ENCODE measurements at regions not wholly inside any gene's neighbourhood (a gene's known extent, or its start where the extent isn't known, plus 50 kb on each side); places are given as distances from the start of the nearest gene placed in this dataset.

- Histone ChIP-seq H3K27me3 (ENCODE audit: control insufficient read depth in 2 of 2, insufficient read depth in 2 of 2, low read length in 2 of 2) (peaks cover 0 to 4% of the 10 kb centered on the region in 2 donors), H3K9ac (ENCODE audit: low read depth in 1 of 2, low read length in 2 of 2) (no peak overlapping the region), H3K4me1 (ENCODE audit: control insufficient read depth in 2 of 2, insufficient read depth in 2 of 2, low read length in 2 of 2) (no peaks in the 10 kb centered on the region), H3K27ac (ENCODE audit: low read depth in 2 of 2, low read length in 2 of 2) (peak overlapping the region in 1 of 2 donors; percentile 9), H3K9me3 (ENCODE audit: control insufficient read depth in 2 of 2, low read length in 2 of 2) (no peaks in the 10 kb centered on the region), H3K36me3 (ENCODE audit: control insufficient read depth in 2 of 2, insufficient read depth in 2 of 2, low read length in 2 of 2) (no peaks in the 10 kb centered on the region), H3K4me3 (ENCODE audit: low read length in 2 of 2) (no peak overlapping the region)
Measured at GRCh38 chr1:43057567-43057966, 98.9 kb upstream of the SLC2A1 start.

GRCh38 chr1:43056981-43057391 lies 98.3 kb upstream of the SLC2A1 start:
- Histone ChIP-seq H3K27ac (ENCODE audit: low read depth in 2 of 2, low read length in 2 of 2) (peak overlapping the region in 1 of 2 donors; percentile 9), H3K9ac (ENCODE audit: low read depth in 1 of 2, low read length in 2 of 2) (no peak overlapping the region), H3K4me3 (ENCODE audit: low read length in 2 of 2) (no peak overlapping the region), H3K36me3 (ENCODE audit: control insufficient read depth in 2 of 2, insufficient read depth in 2 of 2, low read length in 2 of 2) (no peaks in the 10 kb centered on the region), H3K4me1 (ENCODE audit: control insufficient read depth in 2 of 2, insufficient read depth in 2 of 2, low read length in 2 of 2) (no peaks in the 10 kb centered on the region), H3K27me3 (ENCODE audit: control insufficient read depth in 2 of 2, insufficient read depth in 2 of 2, low read length in 2 of 2) (peaks cover 0 to 4% of the 10 kb centered on the region in 2 donors), H3K9me3 (ENCODE audit: control insufficient read depth in 2 of 2, low read length in 2 of 2) (no peaks in the 10 kb centered on the region)

DNA sequence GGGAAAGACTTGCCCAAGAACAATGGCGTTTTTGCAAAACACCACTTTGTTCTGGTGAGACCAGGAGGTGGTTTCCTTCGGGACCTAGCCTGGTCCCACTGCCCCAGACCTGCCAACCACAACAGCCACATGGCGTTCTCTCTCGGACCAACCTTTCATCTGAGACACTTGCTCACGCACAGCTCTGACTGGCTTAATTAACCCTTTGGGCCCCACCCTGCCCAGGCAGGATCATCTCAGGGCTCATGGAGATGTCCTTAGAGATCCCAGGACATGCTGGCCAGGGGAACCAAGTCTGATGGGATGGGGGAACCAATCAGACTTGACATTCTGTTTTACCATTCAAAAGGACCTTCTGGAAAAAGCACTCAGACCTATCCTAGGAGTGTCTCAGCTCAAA lies 97.8 kb upstream of the SLC2A1 start:
- Histone ChIP-seq H3K4me1 (ENCODE audit: control insufficient read depth in 2 of 2, insufficient read depth in 2 of 2, low read length in 2 of 2) (no peaks in the 10 kb centered on the region), H3K27me3 (ENCODE audit: control insufficient read depth in 2 of 2, insufficient read depth in 2 of 2, low read length in 2 of 2) (peaks cover 0 to 4% of the 10 kb centered on the region in 2 donors), H3K9ac (ENCODE audit: low read depth in 1 of 2, low read length in 2 of 2) (no peak overlapping the region), H3K36me3 (ENCODE audit: control insufficient read depth in 2 of 2, insufficient read depth in 2 of 2, low read length in 2 of 2) (no peaks in the 10 kb centered on the region), H3K9me3 (ENCODE audit: control insufficient read depth in 2 of 2, low read length in 2 of 2) (no peaks in the 10 kb centered on the region), H3K27ac (ENCODE audit: low read depth in 2 of 2, low read length in 2 of 2) (no peak overlapping the region), H3K4me3 (ENCODE audit: low read length in 2 of 2) (no peak overlapping the region)

DNA sequence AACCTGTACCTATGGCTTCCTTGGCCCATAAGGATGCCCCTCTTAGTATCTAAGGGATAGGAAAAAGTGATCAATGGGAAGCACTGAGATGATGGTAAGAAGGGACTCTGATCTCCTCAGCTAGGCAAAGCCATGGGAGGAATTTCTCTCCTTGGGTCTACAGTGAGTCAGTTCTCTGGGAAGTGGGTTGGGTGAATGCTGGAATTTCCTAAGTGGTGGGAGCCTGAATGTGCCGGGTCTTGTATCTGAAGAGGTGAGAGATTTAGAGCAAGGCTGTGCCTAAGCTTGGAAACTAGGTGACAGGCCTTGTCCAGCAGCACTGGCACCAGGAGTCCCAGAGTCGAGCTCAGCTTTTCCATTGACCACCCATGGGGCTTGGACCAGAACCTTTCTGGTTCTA lies 96.3 kb upstream of the SLC2A1 start:
- no peak overlapping the region for H3K27ac ChIP-seq (ENCODE audit: low read depth in 2 of 2, low read length in 2 of 2)
- H3K27me3 ChIP-seq (ENCODE audit: control insufficient read depth in 2 of 2, insufficient read depth in 2 of 2, low read length in 2 of 2): peaks cover 0 to 4% of the 10 kb centered on the region in 2 donors
- no peak overlapping the region for H3K4me3 ChIP-seq (ENCODE audit: low read length in 2 of 2)
- H3K9ac ChIP-seq (ENCODE audit: low read depth in 1 of 2, low read length in 2 of 2): no peak overlapping the region
- no peaks in the 10 kb centered on the region for H3K9me3 ChIP-seq (ENCODE audit: control insufficient read depth in 2 of 2, low read length in 2 of 2)
- no peaks in the 10 kb centered on the region for H3K4me1 ChIP-seq (ENCODE audit: control insufficient read depth in 2 of 2, insufficient read depth in 2 of 2, low read length in 2 of 2)
- H3K36me3 ChIP-seq (ENCODE audit: control insufficient read depth in 2 of 2, insufficient read depth in 2 of 2, low read length in 2 of 2): no peaks in the 10 kb centered on the region

DNA sequence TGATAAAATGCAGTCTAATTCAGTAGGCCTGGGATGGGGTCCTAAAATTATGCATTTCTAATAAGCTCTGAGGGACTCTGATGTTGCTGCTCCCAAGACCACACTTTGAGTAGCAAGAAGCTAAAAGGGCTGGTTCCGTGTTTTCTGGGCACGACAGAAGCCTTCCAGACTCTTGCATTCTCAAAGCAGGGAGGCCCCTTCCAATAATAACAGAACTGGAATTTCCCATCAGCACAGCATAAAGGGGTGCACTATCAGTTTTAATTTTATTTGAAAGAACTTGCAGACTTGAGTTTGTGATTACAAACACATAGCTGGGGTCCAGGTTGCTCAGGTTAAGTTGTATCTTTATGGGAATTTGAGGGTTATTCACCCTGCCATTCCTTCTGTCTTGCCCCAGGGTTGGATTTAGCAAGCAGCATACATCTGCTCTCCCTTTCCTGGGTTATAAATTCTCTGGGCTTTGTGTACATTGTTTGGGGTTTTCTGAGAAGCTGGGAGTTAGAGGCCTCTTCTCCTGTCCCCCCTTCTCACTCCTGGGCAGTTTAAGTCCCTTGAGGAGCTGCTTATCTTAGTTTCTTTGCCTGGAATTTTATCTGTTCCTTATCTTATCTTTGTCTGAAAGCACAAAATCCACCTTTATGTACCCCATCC lies 94.2 kb upstream of the SLC2A1 start:
- H3K4me1 ChIP-seq (ENCODE audit: control insufficient read depth in 2 of 2, insufficient read depth in 2 of 2, low read length in 2 of 2): no peaks in the 10 kb centered on the region

DNA sequence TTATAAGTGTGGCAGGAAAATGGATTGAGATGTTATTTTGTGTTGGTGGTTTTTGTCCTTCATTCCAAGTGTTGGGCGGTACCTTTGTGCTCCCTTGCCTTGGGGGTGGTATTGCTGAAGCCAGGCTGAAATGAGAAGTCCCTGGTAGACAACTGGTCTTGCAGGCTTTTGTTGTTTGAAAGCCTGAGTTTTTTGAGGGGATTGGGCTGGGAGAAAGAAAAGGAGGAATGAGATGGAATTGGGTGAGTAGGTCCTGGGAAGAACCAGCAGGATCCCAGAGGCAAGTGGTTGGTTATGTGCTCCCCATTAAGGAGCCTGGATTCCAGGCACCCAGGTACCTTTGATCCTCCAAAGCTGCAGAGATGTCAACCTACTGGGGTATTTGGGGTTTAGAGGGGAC lies 93.7 kb upstream of the SLC2A1 start:
- no peaks in the 10 kb centered on the region for H3K27me3 ChIP-seq (ENCODE audit: control insufficient read depth in 2 of 2, insufficient read depth in 2 of 2, low read length in 2 of 2)
- no peak overlapping the region for H3K4me3 ChIP-seq (ENCODE audit: low read length in 2 of 2)
- H3K36me3 ChIP-seq (ENCODE audit: control insufficient read depth in 2 of 2, insufficient read depth in 2 of 2, low read length in 2 of 2): no peaks in the 10 kb centered on the region
- H3K4me1 ChIP-seq (ENCODE audit: control insufficient read depth in 2 of 2, insufficient read depth in 2 of 2, low read length in 2 of 2): no peaks in the 10 kb centered on the region
- no peak overlapping the region for H3K27ac ChIP-seq (ENCODE audit: low read depth in 2 of 2, low read length in 2 of 2)
- no peak overlapping the region for H3K9ac ChIP-seq (ENCODE audit: low read depth in 1 of 2, low read length in 2 of 2)
- H3K9me3 ChIP-seq (ENCODE audit: control insufficient read depth in 2 of 2, low read length in 2 of 2): no peaks in the 10 kb centered on the region

More for the DNA sequence above, 94.2 kb upstream of the SLC2A1 start:
- no peak overlapping the region for H3K9ac ChIP-seq (ENCODE audit: low read depth in 1 of 2, low read length in 2 of 2)
- H3K27ac ChIP-seq (ENCODE audit: low read depth in 2 of 2, low read length in 2 of 2): no peak overlapping the region
- H3K27me3 ChIP-seq (ENCODE audit: control insufficient read depth in 2 of 2, insufficient read depth in 2 of 2, low read length in 2 of 2): no peaks in the 10 kb centered on the region
- no peak overlapping the region for H3K4me3 ChIP-seq (ENCODE audit: low read length in 2 of 2)
- H3K36me3 ChIP-seq (ENCODE audit: control insufficient read depth in 2 of 2, insufficient read depth in 2 of 2, low read length in 2 of 2): no peaks in the 10 kb centered on the region
- no peaks in the 10 kb centered on the region for H3K9me3 ChIP-seq (ENCODE audit: control insufficient read depth in 2 of 2, low read length in 2 of 2)

GRCh38 chr1:43049481-43049880 lies 90.8 kb upstream of the SLC2A1 start:
- H3K27ac ChIP-seq (ENCODE audit: low read depth in 2 of 2, low read length in 2 of 2): no peak overlapping the region
- no peak overlapping the region for H3K9ac ChIP-seq (ENCODE audit: low read depth in 1 of 2, low read length in 2 of 2)
- no peaks in the 10 kb centered on the region for H3K36me3 ChIP-seq (ENCODE audit: control insufficient read depth in 2 of 2, insufficient read depth in 2 of 2, low read length in 2 of 2)
- no peak overlapping the region for H3K4me3 ChIP-seq (ENCODE audit: low read length in 2 of 2)
- H3K4me1 ChIP-seq (ENCODE audit: control insufficient read depth in 2 of 2, insufficient read depth in 2 of 2, low read length in 2 of 2): no peaks in the 10 kb centered on the region
- H3K27me3 ChIP-seq (ENCODE audit: control insufficient read depth in 2 of 2, insufficient read depth in 2 of 2, low read length in 2 of 2): no peaks in the 10 kb centered on the region
- no peaks in the 10 kb centered on the region for H3K9me3 ChIP-seq (ENCODE audit: control insufficient read depth in 2 of 2, low read length in 2 of 2)

DNA sequence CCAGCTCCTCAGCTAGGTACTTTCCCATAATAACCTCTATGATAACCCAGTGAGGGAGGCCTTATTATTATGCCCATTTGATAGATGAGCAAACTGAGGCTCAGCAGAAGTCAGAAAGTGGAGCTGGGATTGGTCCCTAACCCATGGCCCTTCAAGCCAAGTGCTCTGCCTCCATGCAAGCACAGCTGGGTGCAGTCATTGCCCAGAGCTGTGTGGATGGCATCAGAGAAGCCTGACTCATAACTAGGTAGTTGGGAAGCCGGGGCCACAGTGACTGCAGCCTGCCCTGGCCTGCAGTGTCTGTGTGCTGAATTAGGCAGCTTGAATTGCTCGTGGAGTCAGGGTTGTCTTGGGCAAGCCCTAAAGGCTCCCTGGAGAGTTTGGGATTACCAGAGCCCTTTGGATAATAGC lies 89.9 kb upstream of the SLC2A1 start:
- Histone ChIP-seq H3K27ac (ENCODE audit: low read depth in 2 of 2, low read length in 2 of 2) (no peak overlapping the region), H3K36me3 (ENCODE audit: control insufficient read depth in 2 of 2, insufficient read depth in 2 of 2, low read length in 2 of 2) (no peaks in the 10 kb centered on the region), H3K9ac (ENCODE audit: low read depth in 1 of 2, low read length in 2 of 2) (no peak overlapping the region), H3K4me3 (ENCODE audit: low read length in 2 of 2) (no peak overlapping the region), H3K27me3 (ENCODE audit: control insufficient read depth in 2 of 2, insufficient read depth in 2 of 2, low read length in 2 of 2) (no peaks in the 10 kb centered on the region), H3K4me1 (ENCODE audit: control insufficient read depth in 2 of 2, insufficient read depth in 2 of 2, low read length in 2 of 2) (no peaks in the 10 kb centered on the region), H3K9me3 (ENCODE audit: control insufficient read depth in 2 of 2, low read length in 2 of 2) (no peaks in the 10 kb centered on the region)

GRCh38 chr1:43047135-43047534 lies 88.5 kb upstream of the SLC2A1 start:
- no peak overlapping the region for H3K4me3 ChIP-seq (ENCODE audit: low read length in 2 of 2)
- H3K27me3 ChIP-seq (ENCODE audit: control insufficient read depth in 2 of 2, insufficient read depth in 2 of 2, low read length in 2 of 2): no peaks in the 10 kb centered on the region
- no peaks in the 10 kb centered on the region for H3K4me1 ChIP-seq (ENCODE audit: control insufficient read depth in 2 of 2, insufficient read depth in 2 of 2, low read length in 2 of 2)
- no peaks in the 10 kb centered on the region for H3K36me3 ChIP-seq (ENCODE audit: control insufficient read depth in 2 of 2, insufficient read depth in 2 of 2, low read length in 2 of 2)
- H3K9me3 ChIP-seq (ENCODE audit: control insufficient read depth in 2 of 2, low read length in 2 of 2): no peaks in the 10 kb centered on the region
- no peak overlapping the region for H3K27ac ChIP-seq (ENCODE audit: low read depth in 2 of 2, low read length in 2 of 2)
- H3K9ac ChIP-seq (ENCODE audit: low read depth in 1 of 2, low read length in 2 of 2): no peak overlapping the region

GRCh38 chr1:43044572-43045361 lies 86.1 kb upstream of the SLC2A1 start:
- no peaks in the 10 kb centered on the region for H3K4me1 ChIP-seq (ENCODE audit: control insufficient read depth in 2 of 2, insufficient read depth in 2 of 2, low read length in 2 of 2)
- no peak overlapping the region for H3K27ac ChIP-seq (ENCODE audit: low read depth in 2 of 2, low read length in 2 of 2)
- no peak overlapping the region for H3K9ac ChIP-seq (ENCODE audit: low read depth in 1 of 2, low read length in 2 of 2)
- no peaks in the 10 kb centered on the region for H3K9me3 ChIP-seq (ENCODE audit: control insufficient read depth in 2 of 2, low read length in 2 of 2)
- no peak overlapping the region for H3K4me3 ChIP-seq (ENCODE audit: low read length in 2 of 2)
- H3K27me3 ChIP-seq (ENCODE audit: control insufficient read depth in 2 of 2, insufficient read depth in 2 of 2, low read length in 2 of 2): no peaks in the 10 kb centered on the region
- no peaks in the 10 kb centered on the region for H3K36me3 ChIP-seq (ENCODE audit: control insufficient read depth in 2 of 2, insufficient read depth in 2 of 2, low read length in 2 of 2)

Measured in mucosa of rectum (tissue), 2 donors.